M059J (cell line): ENCODE measurements at regions not wholly inside any gene's neighbourhood (a gene's known extent, or its start where the extent isn't known, plus 50 kb on each side); places are given as distances from the start of the nearest gene placed in this dataset.
"Not testable (repeated sequence)": the region's sequence is repeated elsewhere in the genome, so short reads cannot be mapped to it uniquely, and the experiment has no call there.

Experiments used
- DNase-seq: peaks from one replicate; pipeline ENCODE4 v3.0.0-alpha.2; 2012; ENCODE audit warnings: low read depth

DNA sequence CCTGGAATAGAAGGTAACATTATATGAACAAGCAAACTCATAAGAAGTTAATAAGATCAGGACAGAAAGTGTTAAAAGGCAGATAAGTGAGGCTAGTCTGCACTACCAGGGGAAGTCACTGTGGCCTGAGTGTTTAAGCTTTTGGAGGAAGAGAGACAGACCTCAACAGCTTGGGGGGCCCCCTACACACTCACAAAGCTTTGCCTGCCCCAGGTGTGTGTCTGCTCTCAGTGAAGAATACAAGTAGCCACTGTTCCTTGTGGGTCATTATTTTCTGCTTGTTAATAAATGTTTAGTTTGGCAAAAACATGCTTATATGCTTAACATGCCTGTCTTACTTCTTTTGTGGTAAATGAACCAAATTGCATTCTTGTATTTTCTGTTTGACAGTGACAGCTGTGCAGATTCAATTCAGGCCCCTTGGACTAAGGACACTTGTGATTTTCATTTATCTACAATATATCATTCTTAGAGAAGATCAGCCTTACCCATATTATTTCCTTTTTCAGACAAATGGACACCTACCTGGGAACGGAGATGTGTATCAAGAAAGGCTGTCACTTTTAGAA, 50.7 kb upstream of the C12orf71 start:
- no peak for DNase-seq

DNA sequence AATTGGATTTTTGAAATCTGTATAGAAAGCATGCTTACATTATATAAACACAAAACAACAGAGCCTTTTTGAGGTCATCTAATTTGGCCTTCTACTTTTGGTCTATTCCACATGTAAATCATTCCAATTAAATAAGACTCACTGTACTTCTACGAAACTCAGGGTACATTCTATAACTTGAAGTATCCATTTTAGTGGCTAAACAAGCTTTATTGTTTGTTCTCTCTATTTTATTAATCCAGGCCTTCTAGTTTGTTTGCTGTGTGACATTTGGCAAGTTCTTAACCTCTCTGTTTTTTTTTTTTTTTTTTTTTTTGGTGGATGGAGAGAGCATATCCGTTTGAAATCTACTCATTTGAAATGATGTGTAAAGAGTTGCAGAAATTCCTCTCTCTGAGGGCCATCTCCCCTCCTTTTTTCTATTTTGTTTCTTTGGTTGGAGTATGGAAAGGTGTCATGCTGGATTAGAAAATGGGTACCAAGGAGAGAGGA, 58.1 kb upstream of the C12orf71 start:
- no peak for DNase-seq

DNA sequence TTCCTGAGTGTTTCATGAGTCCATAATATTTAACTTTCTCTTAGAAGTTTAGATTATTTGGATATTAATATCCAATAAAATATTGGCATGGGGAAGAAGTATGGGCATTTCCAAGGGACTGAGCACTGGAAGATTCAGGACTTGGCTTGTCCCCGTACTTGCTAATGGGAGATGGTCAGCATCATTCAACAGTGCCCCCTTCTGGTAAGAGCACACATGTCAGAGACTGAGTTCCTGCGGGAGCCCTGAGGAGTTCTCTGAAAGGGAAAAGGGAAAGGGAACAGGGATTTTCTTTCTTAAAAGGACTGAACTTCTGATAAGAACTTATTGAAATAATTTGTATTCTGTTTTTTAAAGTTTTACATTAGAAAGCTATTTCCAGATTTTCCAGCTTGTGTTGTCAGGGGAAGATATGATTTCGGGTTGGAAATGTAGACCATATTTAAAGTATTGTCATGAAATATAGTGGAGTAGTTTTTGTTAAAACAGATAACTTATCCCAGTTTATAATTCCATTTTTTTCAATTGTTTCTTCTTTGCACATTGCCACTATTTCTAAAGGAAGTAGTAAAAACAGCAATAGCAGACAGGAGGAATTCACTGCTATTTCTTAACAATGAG, 59.8 kb upstream of the C12orf71 start:
- peak; percentile 76 for DNase-seq

GRCh38 chr12:27143256-27144069, 61.1 kb upstream of the C12orf71 start:
- no peak for DNase-seq

DNA sequence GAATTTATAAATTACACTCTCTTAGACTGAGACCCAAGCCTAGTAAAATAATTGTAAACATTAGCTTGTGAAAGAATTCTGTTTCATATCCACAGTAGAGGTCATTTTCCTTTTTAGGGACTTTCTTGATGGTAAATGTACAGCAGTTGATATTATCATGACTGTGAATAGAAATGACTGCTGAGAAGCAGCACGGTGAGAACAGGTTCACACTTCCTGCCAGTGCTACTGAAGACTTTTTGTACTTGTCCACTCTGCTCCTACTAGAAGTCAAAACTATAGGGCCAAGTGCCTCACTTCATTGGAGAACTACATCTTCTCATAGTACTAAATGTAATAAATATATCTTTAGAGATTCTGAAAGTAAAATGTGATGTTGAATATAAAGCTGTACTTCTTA, 63.3 kb upstream of the C12orf71 start:
- DNase-seq = not testable (repeated sequence)

DNA sequence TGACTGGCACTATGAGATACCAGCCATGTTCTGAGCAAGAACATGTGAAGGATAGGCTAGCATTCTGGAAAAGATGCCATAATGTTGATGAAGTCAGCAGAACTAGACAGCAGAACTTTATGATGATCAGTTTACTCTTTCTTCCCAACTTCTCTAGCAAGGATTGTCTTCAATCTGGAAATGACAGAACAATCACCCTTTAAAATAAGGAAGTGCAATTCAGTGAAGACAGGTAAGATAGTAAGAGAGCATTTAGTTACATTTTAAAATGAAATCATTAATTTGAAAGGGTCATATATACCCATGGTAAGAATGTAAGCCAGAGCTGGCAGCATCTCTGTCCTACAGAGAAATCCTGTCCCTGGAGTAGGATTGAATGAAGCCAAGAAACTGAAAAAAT, 66.0 kb upstream of the C12orf71 start:
- DNase-seq = no peak

- DNase-seq = no peak
Observed at GRCh38 chr12:27148791-27149190, 66.4 kb upstream of the C12orf71 start.

DNA sequence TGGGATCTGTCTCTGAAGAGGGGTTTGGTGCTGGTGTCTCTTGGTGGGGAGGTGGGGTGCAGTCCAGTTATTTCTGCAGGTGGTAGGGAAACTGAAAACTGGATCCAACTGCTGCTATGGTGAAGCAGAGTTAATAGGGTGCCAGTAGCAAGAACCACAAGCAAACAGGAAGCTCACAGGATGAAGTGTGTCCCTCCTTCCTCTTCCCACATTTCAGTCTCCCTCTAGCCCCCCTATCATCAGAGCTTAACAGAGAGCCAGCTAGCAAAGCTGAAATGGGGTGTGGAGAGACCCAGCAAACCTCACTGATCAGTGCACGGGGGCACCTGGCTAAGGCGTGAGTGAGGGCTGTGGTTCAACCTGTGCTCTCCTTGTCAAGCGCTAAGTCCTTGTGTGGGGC, 69.1 kb upstream of the C12orf71 start:
- DNase-seq = no peak

DNA sequence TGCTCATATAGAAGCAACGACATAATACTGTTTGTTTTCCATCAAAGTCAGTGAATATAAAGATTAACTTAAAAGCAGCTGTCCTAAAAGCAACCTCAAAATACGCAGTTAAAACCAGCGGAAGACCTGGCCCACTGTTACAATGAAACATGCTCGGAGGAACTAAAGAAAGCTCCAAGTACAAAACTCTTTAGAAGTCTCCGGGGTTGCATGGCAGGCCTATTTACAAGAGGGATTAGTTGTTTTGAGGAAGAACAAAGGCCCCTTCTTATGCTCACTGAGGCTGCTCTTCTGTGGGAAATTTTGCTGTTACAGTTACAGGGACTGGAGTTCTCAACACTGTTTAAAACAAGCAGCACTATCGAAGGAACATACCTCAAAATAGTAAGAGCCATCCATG, 75.9 kb upstream of the C12orf71 start:
- DNase-seq = no peak

DNA sequence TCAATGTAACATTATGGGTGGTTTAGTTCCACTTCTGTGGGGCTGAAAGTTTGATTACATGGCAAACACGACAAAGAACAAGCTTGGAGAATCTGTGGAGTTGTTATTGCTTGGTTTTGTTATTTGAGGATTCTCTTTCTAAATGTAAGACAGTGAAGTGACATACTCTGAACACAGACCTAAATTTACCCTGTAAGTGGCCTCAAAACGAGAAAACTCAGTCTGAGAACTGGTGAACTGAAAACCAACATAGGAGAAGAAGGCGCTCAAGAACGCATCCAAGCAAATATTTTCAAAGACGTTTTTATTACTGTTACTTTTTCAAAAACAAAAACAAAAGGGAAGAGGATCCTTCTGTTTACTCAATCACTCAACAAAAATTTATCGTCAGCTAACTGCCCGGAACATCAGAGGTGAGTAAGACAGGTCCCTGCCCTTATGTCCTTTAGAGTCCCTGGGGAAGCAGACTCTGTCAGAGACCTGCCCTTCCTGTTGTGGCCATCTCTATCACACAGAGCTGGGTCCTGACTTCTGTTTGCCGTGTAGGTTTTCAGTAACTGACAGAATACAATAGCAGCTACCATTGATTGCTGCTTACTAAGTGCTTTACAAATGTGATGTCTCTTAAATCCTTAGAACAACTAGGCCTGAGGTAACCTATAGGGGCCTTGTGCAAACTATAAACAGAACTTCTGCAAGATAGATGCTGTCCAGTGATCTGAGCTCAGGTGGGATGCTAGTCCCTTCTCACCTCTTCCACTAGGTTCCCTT, 79.3 kb upstream of the C12orf71 start:
- no peak for DNase-seq

GRCh38 chr12:27162229-27162537, 79.8 kb upstream of the C12orf71 start:
- DNase-seq = no peak

- DNase-seq = peak; percentile 86
Observed at GRCh38 chr12:27163048-27163715, 80.8 kb upstream of the C12orf71 start.

GRCh38 chr12:27163894-27164293, 80.2 kb upstream of the STK38L start:
- no peak for DNase-seq

- no peak for DNase-seq
Observed at GRCh38 chr12:27164330-27165040, 79.6 kb upstream of the STK38L start.

DNA sequence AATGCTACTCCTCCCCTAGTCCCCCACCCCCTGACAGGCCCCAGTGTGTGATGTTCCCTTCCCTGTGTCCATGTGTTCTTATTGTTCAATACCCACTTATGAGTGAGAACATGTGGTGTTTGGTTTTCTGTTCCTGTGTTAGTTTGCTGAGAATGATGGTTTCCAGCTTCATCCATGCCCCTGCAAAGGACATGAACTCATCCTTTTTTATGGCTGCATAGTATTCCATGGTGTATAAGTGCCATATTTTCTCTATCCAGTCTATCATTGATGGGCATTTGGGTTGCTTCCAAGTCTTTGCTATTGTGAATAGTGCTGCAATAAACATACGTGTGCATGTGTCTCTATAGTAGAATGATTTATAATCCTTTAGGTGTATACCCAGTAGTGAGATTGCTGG, 78.1 kb upstream of the STK38L start:
- not testable (repeated sequence) for DNase-seq

- not testable (repeated sequence) for DNase-seq
Observed at GRCh38 chr12:27171494-27171893, 72.6 kb upstream of the STK38L start.

GRCh38 chr12:27176765-27177164, 67.3 kb upstream of the STK38L start:
- no peak for DNase-seq

- DNase-seq = peak; percentile 73
Observed at GRCh38 chr12:27177706-27178105, 66.4 kb upstream of the STK38L start.

- DNase-seq = no peak
Observed at GRCh38 chr12:27178255-27178654, 65.8 kb upstream of the STK38L start.

GRCh38 chr12:27178723-27179399, 65.2 kb upstream of the STK38L start:
- DNase-seq = peak; percentile 77
